NCI-H1694 (cell line): ENCODE measurements at regions not wholly inside any gene's neighbourhood (a gene's known extent, or its start where the extent isn't known, plus 50 kb on each side); places are given as distances from the start of the nearest gene placed in this dataset.

ENCODE experiments used
- DNase-seq: peaks from one replicate; lab custom pipeline; 2025; lab: John Stamatoyannopoulos, UW

DNA sequence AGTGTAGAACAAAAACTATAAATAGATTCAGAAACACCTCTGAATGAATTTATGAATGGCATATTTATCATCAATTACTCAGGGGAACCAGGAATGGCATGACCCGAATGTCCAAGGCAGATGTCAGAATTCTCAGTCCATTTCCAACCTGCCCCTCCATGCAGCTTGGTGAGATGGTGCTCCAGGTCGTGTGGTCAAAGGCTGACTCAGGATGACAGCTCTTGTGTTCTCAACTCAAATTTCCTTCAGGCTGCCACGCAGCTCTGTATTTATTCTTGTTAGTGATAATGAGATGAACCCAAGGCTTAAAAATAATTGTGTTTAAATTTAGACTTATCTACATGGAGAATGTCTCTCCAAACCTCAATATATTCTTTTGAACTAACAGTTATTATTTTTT lies 146.9 kb downstream of the METTL4 start:
- DNase-seq: no peak

DNA sequence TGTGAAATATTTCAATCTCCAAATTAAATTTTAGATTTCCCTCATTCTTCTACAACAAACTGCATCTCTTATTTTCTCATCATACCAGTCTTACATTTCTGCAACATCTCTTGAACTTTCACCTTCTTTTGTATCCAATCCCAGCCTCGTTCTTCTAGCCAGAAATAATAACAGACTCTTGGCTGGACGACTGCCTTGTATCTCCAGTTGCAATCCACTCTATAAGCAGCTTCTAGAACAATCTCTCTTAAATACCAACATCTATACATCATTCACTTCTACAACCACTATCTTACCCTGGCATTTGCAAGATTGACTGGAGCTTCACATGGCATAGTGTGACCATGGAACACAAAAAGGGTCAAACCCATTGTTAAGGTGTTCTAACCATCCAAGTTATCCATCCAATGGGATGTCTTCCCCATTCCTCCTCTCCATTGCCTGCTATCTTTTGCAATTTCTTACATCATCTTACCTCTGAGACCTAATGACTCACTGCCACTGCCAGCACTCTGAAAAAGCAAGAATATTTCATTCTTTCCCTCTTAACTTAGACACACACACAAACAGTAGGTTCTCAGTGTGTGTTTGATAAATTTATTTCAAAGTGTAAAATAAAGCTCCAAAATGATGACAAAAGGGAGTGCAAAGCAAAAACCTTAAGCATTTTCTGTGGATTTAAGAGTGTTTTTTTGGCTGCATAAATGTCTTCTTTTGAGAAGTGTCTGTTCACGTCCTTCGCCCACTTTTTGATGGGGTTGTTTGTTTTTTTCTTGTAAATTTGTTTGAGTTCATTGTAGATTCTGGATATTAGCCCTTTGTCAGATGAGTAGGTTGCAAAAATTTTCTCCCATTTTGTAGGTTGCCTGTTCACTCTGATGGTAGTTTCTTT lies 145.6 kb downstream of the METTL4 start:
- no peak for DNase-seq

DNA sequence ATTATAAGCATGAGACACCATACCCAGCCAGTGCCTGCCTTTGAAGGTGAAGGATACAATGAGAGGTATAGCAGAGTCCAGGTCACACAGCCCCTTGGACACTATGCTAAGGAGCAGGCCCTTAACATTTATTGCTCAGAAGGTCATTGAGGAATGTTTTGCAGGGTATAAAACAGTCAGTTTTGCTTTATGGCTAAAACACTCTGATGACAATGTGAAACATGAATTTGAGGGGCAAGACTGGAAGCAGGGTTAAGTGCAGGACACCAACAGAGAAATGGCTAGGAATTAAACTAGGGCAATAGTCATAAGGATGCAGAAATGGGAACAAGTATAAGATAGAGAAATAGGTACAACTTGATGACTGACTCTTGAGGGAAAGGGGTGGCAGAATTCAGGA lies 141.1 kb downstream of the METTL4 start:
- DNase-seq: no peak

DNA sequence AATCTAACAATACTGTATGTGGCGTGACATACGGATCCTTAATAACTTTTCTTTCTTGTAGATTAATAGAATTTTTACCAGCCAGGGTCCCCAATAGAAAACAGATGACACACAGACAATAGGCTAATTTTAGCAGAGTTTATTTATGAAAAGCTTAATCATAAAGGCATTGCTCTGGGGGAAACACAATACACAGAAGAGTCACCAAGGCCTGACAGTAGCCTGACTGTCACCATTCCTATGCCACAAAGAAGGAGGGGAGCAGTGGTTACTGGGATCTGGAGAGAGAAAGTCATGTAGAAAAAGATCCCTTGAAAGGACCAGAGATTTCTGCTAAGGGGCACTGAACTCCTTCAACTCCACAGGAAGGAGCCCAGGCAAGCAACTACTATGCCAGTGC lies 139.5 kb downstream of the METTL4 start:
- no peak for DNase-seq

DNA sequence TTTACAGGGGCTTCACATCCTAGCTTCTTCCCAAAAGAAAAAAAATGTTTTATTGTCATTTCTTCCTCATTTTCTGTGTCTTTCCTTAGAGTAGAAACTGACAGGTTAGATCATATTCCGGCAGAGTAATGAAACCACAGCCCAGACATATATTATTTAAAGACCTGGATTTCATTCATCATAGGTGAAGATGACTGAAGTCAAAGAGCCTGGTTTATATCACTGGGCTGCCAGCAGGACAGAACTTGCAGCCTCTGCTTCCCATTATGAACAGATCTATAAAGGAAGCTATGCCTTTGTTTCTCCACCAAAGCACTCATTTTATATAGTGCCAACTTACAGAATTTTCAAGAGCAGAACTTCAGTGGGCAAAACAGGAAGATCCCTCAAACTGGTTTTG lies 137.9 kb downstream of the METTL4 start:
- no peak for DNase-seq

DNA sequence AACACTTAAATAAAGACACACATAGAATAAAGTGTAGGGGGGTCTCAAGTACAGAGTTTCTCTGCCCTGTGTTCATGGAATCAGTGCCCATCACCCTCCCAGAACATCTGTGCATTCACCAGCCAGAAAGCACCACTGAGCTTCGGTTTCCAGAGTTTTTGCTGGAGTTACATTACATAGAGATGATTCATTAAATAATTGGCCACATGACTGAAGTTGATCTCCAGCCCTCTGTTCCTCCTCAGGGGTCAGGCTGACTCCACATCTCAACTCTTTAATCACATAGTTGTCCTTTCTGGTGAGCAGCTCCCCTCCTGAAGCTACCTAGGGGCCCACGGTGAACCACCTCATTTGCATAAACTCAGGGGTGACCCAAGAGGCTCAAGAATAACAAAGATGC lies 129.8 kb downstream of the METTL4 start:
- no peak for DNase-seq

DNA sequence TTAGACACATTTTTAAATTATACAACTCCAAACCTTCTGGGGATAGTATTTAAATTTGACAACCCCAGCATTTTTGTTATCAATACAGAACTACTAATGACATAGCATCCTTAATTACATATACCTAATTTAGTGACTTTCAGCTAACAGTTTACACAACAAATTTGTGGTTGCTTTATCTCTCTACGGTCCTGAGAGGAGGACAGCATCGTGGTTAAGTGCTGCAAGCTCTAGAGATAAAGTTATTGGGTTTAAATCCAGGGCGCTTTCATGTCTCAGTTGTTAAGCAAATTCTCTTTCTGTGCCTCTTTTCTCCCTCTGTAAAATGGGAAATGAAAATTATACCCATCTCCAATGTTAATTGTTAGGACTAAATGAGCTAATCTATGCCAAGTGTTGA lies 129.3 kb downstream of the METTL4 start:
- no peak for DNase-seq

DNA sequence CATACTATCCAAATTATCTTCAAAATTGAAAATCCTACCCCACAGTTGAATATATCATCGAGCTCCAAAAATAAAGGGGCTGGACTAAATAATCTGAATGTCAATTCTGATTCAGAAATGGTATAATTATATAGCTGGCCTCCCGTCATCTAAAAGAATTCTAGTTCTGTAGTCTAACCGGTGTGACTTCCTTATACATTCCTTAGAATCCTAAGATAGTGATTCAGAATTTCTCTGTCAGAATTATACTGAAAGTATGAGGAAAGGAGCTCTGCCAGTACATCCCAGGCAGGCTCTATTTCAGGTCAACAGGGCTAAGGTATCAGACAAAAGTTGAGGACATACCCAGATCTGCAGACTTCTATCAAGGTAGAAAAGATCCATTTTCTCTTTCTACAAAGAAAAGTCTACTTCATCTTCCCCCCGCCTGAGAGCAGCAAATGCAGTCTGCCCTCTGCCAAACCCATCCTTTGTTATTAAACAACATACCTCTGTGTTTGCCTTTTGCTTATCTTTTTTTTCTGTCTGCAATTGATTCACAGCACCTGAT lies 128.5 kb downstream of the METTL4 start:
- DNase-seq: no peak

DNA sequence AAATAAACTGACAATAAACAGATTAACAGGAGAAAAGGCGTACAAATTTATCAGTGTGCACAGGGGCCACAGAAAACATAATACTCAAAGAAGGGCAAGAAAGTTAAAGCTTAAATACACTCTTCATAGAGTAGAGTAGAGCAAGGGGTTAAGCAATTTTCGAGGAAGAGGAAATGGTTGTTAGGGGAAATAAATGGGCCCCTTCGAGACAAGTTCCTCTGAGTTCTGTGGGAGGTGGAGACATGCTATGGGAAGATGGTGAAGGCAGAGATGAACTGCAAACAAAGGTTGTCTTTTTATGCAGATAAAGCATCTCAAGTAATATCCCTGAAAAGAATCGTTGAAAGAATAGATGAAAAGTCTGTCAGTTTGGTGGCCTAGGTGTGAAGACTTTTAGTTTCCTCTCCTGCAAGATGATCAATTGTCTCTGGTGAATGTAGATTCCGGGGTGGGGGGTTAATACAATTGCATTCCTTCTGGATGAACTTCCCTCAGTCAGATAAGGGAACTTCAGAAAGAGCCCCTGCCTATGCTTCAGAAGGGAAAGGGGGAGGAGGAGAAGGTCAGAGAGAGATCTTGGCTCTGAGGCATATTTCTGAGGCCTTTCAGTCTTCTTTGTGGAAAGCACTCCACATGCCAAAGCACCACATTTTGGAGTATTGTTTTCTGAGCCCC lies 127.0 kb downstream of the METTL4 start:
- DNase-seq: no peak

DNA sequence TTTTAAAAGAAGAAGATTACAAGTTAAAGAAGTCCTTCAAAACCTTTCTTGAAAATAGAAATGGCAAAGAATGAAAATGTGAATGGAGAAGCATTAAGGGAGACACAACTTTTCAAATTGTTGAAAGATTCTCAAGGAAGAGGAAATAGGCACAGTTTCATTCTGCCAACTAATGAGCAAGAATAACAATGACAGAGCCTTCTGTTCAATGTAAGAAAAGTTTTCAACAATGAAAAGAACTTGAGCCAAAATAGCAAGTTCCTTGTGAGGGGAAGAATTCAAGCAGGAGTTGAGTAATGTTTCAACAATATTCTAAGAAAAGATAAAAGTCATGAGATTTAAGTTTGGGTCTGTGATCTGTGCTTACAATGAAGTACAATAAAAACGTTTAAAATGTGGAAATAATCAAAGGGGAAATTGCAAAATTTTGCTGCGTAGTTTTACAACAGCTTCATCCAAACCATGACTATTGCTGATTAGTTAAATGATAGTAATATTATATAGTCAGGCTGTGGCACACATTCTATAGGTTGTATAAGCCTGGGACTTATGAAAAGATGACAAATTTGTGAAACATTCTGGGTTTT lies 122.6 kb downstream of the METTL4 start:
- no peak for DNase-seq

DNA sequence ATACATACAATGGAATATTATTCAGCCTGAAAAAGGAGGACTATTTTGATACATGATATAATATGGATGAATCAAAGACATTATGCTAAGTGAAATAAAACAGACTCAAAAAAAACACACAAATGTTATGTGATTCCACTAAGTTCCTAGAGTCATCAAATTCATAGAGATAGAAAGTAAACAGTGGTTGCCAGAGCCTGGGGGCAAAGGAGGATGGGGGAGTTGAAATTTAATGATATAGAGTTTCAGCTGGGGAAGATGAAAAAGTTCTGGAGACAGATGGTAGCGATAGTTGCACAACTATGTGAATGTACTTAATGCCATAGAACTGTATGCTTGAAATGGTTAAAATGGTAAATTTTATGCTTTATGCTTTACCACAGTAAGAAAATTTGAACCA lies 119.7 kb downstream of the METTL4 start:
- no peak for DNase-seq

DNA sequence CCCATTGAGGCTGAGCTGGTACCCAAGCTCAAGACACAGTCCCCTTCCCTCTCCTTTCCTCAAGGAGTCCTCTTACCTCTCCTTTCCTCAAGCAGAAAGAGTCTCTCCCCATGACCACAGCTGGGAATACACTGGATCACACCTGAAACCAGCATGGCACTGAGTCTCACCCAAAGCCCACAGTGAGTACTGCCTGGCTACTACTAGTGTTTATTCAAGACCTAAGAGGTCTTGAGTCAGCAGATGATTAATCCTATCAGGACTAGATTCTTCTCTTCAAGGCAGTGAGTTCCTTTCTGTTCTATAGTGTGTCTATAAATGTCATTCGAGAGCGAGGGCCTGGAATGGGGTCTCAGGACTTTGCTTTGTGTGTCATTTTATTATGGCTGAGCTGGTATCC lies 111.4 kb downstream of the METTL4 start:
- no peak for DNase-seq

DNA sequence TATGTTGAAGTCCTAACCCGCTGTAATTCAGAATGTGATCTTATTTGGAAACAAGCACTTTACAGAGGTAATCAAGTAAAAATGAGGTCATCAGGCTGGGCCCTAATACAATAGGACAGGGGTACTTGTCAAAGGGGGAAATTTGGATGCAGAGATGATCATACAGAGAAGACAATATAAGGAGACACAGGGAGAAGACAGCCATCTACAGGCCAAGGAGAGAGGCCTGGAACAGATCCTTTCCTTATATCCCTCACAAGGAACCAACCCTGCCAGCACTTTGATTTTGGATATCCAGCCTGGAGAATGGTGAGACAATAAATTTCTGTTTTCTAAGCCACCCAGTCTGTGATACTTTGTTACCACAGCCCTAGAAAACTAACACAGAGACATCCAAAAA lies 104.3 kb downstream of the METTL4 start:
- DNase-seq: no peak

DNA sequence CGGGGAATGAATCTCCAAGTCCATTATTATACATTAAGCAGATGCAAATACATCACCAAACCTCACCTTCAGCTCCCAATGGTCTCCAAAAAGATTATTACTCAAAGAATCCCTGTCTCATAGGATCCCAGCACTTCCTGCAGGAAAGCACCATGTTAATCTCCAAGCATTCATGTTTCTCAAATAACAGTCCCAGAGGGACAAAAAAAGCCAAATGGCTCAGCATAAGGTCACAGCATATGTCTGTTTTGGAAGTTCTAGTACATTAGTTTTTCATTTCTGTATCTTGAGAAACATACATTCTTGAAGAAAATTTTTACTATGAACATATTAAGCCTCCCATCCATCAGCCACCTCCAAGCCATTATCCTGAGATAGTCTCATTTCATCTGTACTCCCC lies 103.3 kb downstream of the METTL4 start:
- no peak for DNase-seq

DNA sequence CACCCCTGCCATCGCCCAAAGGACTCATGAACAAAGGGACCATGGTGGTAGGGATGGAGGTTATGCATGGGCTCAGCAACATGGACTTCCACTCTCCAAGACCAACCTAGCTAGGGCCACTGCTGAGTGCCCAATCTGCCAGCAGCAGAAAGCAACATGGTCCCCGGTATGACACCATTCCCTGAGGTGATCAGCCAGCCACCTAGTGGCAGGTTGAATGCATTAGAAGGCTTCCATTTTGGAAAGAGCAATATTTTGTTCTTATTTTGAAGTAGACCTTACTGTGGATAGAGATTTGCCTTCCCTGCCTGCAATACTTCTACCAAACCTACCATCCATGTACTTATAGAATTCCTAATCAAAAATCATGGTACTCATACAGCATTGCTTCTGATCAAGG lies 99.8 kb downstream of the METTL4 start:
- no peak for DNase-seq

DNA sequence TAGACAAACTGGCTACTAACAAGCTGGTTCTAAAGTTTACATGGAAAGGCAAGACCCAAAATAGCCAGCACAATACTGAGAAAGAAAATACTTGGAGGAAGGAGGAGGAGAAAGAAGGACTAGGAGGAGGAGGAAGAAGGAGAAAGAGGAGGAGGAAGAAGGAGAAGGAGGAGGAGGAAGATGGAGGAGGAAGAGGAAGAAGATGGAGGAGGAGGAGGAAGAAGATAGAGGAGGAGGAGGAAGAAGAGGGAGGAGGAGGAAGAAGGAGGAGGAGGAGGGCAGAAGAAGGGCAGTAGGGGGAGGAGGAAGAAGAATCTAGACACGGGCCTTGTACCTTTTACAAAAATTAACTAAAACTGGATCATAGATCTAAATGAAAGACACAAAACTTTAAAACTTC lies 92.6 kb downstream of the METTL4 start:
- no peak for DNase-seq

DNA sequence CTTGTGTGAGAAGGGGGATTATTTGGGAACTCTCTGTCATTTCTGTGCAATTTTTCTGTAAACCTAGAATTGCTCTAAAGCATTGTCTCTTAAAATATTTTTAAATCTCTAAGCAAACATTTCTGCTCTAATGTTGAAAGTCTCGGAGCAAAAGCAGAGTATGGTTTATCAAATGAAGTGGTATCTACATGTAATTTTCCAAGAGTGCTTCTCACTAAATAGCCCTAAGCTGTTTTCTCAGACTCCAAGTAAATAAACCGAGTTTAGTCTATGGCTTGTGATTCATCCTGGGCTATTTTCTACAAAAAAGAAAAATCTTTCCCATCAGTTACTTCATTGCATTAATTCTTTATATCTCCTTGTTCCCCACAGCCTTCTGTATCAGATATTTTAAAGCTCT lies 90.8 kb downstream of the METTL4 start:
- DNase-seq: no peak

DNA sequence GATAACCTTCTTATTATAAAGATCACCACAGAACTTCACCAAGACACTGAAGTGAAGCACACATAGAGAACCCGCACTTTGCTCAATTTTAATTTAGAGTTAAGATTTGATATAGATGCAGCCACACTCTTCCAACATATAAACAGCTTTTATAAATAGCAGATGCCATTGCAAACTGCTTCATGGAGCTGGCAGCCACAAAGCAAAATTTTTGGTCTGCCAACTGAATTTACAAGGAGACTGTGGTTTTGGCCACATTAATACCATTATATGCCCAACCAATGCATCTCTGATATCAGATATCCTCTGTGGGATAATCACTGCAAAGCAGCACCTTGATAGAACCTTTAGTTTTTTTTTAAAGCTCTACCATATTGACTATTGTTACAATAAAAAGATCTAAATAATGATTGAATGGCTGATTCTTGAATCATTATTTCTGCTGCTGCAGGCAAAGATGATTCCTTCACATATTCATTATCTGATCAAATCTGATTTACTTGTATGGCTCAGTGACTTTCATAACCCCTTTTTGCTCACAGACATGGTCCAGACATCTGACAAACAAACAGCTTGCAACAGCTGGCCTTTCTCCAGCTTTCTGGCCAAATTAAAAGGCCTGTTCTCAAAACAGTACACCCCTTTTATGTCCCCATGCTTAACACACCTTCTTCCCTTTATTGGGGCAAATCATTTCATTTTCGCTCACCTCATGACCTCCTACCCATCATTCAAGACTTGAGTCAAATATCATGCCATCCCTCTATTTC lies 88.4 kb downstream of the METTL4 start:
- DNase-seq: no peak

DNA sequence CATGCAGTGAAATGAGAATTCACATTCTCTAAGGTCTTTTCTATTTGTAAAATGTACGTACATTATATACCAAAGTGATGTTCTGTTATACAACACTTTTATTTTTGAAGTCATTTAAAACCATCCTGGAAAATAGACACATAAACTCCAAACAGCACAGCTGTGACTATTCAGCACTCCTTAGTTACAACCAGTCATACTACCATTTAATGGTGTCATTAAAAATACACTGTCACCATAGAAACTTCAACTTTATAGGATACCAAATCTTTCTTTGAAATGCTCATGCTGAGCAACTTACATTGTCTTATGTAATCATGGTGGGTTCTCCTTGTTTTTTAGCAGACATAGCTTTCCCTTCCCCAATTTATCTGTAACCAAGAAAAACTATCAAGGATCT lies 85.3 kb downstream of the METTL4 start:
- no peak for DNase-seq

DNA sequence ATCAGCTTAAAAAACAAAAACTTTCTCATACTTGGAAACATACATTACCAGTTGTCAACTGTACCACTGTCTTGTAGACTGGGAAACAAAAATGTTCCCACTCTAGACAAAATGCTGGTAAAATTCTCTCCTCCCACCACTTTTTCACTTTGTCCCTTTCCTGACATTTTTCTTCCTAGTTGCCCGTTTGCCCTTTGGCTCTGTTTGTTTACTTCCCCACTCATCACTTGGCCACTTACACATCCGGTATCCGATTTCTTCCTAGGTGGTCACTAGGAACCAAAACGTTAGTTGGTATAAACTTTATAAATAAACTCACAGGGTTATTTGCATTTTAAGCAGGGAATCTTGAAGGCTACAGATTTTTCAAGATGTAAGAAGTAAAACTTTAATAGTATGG lies 84.9 kb downstream of the METTL4 start:
- no peak for DNase-seq
